GM18858 (cell line): ENCODE measurements at regions not wholly inside any gene's neighbourhood (a gene's known extent, or its start where the extent isn't known, plus 50 kb on each side); places are given as distances from the start of the nearest gene placed in this dataset.
"Not testable (repeated sequence)": the region's sequence is repeated elsewhere in the genome, so short reads cannot be mapped to it uniquely, and the experiment has no call there.

Experiments used
- ATAC-seq: cut with Tn5 transposase; IDR thresholded peaks from one replicate; pipeline ENCODE4 v1.9.1; 2021; ENCODE audit not compliant: unreplicated experiment

DNA sequence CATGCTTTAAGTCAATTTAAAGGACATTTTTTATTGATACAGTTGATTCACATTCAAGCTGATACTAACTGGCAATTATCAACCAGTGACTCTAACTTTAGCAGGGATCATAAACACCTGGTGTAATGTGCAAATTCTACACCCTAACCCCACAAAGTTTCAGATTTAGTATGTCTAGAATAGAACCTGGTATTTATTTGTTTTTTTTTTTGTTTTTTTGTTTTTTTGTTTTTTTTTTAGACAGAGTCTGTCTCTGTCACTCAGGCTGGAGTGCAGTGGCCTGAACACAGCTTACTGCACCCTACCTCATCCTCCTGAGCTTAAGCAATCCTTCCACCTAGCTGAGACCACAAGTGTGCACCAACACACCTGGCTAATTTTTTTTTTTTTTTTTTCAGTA is 311.2 kb upstream of the SEMA6A start:
- peak; percentile 49 for ATAC-seq

DNA sequence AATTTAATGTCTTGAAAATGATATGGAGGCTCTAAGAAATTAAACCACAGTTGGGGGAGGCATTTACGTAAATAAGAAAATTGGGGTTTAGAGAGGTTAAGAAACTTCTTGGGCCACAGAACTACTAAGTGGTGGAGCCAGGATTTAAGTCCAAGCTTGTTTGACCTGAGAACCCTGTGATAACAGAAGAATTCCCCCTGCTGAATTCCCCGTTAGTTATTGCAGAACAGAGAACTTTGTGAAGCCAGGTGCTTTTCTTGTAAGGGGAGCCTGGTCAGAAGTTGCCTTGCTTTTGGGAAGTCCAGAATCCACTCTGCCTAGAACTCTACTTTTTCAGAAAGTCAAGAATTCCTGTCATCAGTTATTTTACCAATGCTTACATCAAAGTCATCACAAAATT is 309.3 kb upstream of the SEMA6A start:
- no peak for ATAC-seq

DNA sequence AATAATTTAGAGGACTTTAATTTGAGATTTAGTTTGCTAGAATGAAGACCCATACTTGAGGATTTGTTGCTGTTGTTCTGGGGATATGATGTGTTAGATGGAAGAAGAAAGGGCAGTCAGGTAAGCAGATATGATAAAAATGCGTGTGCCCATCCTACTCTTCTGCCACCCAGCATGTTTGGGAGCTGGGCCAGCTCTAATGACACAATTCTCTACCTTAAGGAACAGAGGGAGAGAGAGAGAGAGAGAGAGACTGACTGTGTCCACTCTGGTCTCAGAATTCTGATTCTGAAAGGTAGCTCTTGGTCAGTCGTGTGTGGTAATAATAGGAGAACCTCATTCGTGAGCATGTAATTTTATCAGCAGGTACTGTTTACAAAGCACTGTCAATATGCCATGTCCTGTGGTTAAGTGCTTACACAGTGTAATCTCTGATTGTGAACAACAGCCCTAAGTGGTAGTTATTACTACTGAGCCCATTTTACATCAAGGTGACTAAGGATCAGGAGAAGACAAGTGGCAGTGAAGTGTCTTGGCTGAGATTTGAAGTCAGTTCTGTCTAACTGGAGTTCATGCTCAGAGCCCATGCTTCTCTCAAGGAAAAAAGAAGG is 307.4 kb upstream of the SEMA6A start:
- ATAC-seq = no peak

DNA sequence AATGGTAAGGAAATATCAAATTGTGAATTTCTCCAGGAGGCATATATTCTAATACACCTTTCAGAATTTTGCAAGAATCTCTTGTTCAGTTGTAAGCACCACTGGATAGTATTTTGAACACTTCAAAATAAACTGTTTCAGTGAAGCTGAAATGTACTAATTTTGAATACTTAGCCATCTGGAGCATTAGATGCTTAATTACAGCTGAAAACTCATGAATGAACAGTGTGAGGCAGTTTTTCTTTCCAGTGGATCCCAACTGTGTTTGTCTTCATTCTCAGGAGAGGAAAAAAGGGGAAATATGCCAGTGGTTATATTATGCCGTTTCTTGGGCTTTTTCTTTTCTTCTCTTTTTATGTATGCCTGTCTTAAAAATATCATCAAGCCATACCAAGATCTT is 306.0 kb upstream of the SEMA6A start:
- ATAC-seq = no peak

DNA sequence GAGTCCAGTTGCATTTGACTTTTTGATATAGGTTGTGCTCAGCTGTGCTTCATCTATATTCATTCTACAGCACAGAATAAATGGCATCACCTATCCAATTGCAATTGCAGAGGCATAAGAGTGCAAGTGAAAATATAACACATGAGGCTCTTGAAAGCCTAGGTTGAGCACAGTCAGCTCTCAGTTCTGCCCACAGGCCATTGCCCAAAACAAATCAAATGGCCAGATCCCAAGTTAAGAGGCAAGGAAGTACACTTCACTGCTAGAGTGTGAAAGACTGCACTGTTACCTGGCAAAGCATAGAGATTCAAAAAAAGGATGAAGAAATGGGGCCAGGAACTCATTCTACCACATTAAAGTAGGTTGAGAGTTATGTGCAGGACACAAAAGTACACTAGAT is 305.5 kb upstream of the SEMA6A start:
- ATAC-seq = peak; percentile 58

DNA sequence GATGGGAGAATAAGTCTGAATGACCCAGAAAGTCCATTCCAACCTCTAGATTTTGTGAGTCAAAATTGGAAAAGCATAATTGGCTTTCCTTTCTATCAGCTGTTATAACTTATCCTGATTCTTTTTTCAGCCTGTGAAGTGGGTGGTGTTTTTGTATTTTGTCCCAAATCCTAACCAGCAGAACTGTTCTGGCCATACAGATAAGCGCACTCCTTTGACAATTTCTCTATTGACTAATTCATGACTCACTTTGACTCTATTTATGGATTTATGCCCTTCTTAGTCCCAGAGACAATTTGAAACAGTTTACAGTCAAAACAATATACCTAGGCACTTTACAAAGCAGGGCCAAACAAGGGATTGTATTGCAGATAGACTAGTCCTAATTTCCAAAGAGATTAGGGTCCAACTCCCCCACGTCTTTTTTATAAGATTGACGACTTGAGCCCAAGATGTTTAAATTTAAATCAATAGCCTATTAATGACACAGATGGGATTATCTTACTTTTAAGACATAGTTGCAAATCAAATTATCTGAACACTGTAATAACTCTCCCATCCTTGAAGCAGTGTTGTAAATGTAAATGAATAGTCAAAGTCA is 301.7 kb upstream of the SEMA6A start:
- ATAC-seq = no peak

DNA sequence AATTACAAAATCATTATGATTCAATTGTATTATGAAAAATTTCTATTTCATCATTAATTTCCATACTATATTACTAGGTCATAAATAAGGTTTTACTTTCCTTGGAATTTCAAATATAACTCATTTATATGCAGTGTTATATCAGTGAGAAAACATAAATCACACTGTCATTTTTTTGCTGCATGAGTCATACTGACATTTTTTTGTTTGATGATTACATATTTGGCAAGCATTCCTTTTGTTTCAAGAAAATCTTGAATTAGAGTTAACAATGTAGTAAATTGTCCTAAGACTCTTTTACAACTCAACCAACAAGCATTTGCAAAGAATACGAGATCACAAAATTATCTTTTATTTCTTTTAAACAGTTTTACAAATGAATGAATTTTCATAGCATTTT is 298.4 kb upstream of the SEMA6A start:
- no peak for ATAC-seq

DNA sequence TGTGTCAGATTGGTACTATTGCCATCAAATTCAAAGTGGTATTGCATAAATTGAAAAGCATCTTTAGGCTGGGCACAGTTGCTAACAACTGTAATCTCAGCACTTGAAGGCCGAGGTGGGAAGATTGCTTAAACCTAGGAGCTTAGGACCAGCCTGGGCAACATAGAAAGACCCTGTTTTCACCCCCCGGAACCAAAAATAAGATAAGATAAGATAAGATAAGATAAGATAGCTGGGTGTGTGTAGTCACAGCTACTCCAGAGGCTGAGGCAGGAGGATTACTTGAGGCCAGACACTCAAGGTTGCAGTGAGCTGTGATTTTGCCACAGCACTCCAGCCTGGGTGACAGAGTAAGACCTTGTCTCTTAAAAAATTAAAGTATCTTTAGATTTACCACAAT is 297.9 kb upstream of the SEMA6A start:
- ATAC-seq = no peak

DNA sequence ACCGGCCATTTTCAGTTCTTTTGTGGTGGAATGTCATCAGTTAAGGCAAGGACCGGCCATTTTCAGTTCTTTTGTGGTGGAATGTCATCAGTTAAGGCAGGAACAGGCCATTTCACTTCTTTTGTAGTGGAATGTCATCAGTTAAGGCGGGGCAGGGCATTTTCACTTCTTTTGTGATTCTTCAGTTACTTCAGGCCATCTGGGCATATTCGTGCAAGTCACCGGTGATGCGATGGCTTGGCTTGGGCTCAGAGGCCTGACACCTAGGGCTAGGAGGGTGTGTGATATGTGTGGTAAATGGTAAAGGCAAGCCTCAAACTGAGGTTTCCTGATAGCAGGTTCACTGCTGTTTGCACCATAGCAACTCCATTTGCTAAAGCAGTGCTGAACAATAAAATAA is 293.2 kb upstream of the SEMA6A start:
- not testable (repeated sequence) for ATAC-seq

DNA sequence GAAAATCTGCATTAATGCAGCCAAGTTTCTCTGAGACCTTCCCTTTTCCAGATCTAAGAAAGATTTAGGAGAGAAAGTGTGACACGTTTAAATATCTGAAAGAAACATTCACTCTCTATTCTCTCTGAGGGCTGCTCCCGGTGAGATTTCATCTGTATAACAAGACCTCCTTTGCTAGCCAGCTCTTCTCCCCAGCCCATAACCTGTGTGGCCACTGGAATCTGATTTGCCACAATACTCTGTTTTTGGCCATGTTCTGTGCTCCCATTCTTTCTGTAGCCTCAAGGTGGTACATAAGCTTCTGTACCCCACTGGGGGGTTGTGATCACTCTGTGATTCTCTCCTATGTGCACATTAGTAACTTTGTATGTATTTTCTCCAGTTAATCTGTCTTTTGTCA is 291.0 kb upstream of the SEMA6A start:
- ATAC-seq = no peak

DNA sequence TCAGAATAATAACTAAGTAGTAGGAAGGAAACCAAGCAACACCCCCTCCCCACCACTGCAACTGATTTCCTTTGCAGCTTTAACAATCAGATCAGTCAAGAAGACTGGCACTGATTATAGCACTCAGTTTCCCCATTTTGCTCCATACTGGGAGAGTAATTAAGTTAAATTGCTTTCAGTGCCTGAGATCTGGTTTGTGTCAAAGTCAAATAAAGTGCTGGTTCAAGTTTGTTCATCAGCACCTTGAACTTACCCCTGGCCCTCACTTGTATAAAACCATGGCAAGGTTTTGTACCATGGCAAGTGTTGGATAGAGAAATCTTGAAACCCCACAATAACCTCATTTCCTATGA is 290.2 kb upstream of the SEMA6A start:
- ATAC-seq = no peak

DNA sequence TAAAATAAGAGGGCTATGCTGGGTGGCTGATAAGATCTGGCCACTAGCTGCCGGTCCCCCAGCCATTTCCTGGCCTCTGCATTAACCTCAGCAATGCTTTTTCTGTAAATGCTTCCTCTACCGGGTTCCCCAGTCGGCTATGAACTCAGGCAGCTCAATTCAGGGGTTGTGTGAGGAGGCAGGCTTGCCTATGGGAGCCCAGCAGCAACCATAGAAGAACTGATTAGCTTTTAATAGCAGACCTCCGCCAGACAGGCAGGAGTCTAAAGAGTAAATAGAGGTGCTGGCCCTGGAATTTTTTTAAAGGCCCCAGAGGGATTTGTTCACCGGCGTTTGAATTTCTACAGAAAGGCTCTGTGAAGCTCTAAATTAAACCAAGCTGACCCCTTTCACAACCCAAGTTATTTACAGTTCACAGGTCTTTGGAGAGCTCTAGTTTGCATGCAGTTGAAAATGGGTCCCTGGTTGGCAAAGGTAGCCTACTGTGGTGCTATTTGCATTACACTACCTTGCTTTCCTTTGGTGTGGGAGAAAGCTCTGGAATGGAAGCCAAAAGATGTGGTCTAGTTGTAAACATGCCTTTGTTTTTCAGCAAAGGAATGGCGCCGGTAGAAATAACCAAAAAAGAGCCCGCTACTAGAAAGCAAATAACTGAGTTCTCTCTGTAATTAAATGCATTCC is 289.7 kb upstream of the SEMA6A start:
- no peak for ATAC-seq

DNA sequence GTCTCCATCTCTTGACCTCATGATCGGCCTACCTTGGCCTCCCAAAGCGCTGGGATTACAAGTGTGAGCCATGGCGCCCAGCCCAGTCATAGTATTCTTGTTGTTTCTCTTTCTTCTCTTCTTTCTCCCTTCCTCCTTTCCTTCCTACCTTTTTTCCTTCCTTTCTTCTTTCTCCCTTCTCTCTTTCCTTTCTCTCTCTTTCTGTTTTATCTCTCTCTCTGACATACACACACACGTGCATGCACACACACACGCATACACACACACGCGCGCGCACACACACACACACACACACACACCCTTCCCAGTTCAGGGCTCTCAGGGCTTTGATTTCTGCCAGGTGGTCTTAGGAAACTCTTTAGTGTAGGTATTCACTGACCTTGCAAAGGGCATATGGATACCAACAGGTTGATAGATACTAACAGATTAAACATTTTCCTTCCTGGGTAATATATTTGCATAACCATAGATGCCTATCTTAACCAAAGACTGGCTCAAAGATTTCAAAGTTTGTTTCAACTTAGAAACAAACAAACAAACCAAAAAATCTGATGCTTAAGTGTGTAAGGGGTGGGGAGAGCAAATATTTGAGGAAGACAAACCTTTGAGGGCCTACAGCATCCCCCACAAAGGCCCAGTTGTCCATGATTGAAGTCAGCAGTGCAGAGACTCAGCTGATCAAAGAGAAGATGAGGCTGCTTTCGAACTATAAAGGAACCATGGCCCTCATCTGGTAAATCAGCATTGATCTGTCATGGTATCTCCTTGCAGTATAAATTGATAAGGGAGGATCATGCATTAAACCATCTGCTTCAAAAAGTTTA is 288.2 kb upstream of the SEMA6A start:
- no peak for ATAC-seq

DNA sequence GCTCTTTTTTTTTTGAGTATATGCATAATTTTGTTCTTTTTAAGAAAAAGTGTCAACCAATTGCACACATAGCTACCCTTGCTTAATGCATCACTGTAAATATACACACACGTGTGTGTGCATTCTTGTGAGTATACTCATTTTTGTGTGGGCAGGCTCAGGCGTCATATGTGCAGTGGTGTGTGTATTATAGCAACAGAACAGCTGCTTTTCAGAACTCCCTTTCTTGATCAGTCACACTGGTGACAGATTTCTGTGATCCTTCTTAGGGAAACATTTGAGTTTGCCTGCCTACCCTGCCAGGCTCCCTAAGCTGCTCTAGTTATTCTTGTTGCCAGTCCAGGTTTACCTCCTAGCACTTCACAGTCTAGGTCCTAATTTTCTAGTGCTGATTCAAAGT is 287.0 kb upstream of the SEMA6A start:
- ATAC-seq = no peak

DNA sequence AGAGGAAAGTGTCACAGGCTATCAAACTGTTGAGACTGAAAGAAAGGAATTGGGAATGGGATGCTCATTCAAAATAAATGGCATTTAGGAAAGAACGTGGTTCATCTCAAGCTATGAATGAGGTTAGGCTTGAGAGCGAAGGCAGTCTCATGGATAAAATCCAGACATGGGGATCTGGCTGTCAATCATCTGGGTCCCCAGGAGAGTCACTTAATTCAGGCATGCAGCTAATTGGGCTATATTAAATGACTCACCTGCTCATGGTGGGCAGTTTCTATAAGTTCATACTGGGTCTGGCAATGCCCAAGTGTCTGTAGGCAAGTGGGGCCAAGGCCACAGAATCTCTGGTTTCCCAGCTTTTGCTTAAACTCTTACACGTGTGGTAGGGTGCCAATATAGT is 286.5 kb upstream of the SEMA6A start:
- ATAC-seq = no peak

DNA sequence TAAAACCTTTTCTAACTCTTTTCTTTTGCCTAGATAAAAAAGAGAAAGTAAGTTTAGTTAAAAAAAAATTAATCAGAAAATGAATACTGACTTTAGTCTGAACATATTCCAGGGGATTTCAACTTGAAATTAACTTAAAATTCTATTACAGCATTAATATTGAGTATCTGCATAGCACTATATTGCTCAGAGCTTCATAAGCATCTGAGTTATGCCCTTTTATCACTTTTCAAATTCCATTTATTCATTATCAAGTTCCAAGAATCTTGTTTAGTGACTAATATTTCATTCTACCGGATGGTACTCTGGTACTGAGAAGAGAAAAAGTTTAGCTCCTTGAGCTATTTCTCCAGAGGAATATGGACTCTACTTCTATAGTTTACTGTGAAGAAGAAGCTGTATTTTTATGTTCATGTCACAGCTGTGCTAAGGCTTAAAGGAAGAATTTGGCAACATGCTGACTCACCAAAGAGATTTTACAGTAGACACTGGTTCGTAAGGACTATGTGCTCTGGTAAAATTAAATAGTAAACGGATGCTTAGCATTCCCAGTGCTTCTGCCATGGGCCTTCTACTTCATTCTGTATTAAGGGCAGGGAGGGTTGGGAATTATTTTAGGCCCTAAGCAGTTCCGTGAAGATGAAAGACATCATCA is 285.2 kb upstream of the SEMA6A start:
- no peak for ATAC-seq

DNA sequence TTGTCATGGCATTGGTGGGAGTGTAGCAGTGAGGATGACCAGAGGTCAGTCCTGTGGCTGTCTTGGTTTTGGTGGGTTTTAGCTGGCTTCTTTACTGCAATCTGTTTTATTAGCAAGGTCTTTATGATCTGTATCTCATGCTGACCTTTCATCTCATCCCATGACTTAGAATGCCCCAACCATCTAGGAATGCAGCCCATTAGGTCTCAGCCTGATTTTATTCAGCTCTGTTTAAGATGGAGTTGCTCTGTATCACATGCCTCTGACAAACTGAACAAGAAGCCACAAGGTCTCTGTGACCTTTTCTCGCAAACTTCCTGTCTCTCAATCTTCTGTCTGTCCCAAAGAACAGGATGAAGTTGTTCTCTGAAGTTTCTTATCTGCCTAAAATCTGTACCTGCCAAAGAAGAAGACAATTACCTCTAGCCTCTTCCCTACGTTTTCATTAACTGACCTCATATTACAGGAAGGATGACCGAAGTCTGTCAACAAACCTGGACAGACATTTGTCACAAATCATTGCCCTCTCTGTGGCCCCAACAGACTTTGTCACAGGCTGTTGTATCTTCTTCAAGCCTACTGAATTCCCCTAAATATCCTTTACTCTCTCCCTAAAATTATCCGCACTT is 284.2 kb upstream of the SEMA6A start:
- no peak for ATAC-seq

DNA sequence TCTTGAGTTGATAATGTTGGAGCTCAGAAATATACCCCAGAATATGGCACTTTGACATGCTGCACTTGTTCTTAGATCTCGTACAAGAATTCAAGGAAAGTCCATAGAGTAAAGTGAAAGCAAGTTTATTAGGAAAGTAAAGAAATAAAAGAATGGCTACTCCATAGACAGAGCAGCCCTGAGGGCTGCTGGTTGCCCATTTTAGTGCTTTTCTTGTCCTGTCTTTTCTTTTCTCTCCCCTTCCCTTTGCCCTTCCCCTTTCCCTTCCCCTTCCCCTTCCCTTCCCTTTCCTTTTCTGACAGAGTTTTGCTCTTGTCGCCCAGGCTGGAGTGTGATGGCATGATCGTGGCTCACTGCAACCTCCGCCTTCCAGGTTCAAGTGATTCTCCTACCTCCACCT is 283.4 kb upstream of the SEMA6A start:
- ATAC-seq = not testable (repeated sequence)

DNA sequence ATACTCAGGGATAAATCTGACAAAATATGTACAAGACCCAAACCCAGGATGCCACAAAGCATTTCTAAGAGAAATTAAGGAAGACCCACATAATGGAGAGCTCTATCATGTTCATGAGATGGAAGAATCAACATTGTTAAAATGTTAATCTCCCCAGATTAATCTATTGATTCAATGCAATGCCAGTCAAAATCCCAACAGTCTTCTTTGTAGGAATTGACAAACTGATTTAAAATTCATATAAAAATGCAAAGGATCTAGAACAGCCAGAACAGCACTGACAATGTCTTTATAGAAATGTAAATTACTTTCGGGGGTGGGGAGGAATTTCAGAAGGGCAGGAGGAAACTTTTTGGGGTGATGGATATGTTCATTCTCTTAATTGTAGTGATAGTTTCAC is 281.6 kb upstream of the SEMA6A start:
- ATAC-seq = no peak

DNA sequence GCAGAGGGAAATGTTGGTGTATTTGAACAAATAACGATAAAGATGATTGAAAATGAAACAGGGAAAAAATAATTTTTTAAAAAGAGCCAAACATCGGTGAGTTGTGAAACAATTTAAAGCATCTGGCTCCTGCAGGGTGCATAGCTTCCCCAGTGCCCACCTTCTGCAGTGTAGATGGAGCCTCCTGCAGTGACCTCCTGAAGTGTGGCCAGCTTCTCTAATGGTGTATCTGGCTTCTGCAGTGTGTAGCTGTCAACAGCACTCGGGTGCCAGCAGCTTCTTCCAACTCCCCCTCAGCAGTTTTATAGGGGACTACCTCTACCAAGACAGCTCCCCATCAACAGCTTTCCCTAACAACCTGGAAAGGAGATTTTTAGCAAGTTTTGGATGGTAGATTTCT is 279.4 kb upstream of the SEMA6A start:
- no peak for ATAC-seq

DNA sequence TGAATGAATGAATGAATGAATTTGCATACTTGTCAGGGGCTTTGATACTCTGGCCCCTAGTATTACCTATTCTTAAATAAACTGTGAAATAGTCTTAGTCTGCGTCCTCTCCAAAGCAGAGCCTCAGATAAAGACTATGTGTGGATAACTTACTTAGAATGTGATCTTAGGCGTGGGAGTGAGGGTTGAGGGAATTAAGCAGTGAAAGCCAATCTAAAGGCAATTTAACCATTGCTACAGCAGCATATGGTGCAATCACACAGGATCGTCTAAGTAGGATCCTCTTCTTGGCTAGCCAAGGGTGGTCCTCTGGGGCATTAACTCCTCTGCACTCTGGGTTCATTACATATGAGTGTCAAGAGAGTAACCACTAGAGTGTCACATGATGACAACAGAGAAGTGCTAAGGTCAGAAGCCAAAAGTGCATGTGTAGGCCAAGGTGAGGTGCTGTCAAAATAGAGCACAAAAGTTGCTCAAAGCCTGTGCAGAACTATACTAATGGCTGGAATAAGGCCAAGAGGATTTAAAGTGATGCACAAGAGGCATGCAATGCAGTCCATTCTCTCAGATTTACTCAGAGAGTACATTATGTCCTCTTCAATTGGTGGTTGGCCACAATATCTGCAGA is 274.4 kb upstream of the SEMA6A start:
- ATAC-seq = no peak
